VCaP (cell line): ENCODE measurements at regions not wholly inside any gene's neighbourhood (a gene's known extent, or its start where the extent isn't known, plus 50 kb on each side); places are given as distances from the start of the nearest gene placed in this dataset.

ENCODE experiments used
- H3K27ac ChIP-seq: fragments of 450-650 bp; 2 replicates; pipeline ENCODE4 v1.5.1; 2017
- TF ChIP-seq, protein P1 (sequence below): fragments of 450-650 bp; conservative IDR thresholded peaks from 2 replicates; pipeline ENCODE4 v1.5.1; 2017; ENCODE audit warnings: mild to moderate bottlenecking, moderate library complexity

DNA sequence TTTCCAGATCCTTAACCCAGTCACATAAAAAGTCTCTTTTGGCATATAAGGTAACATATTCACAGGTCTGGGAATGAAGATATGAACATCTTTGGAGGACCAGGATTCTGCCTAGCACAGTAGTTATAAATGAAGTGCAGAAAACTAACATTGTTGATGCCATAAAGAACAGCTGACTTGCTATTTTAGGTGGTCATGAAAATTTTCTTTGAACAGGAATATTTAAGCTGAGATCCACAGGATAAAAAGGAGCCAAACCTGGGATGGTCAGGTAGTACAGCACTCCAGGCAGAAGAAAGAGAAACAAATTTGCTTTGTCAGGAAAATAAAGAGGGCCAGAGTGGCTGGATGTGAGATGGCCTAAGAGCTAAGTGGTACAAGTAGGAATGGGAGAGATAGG lies 80.0 kb downstream of the CENPW start:
- TF ChIP-seq, protein P1, sequence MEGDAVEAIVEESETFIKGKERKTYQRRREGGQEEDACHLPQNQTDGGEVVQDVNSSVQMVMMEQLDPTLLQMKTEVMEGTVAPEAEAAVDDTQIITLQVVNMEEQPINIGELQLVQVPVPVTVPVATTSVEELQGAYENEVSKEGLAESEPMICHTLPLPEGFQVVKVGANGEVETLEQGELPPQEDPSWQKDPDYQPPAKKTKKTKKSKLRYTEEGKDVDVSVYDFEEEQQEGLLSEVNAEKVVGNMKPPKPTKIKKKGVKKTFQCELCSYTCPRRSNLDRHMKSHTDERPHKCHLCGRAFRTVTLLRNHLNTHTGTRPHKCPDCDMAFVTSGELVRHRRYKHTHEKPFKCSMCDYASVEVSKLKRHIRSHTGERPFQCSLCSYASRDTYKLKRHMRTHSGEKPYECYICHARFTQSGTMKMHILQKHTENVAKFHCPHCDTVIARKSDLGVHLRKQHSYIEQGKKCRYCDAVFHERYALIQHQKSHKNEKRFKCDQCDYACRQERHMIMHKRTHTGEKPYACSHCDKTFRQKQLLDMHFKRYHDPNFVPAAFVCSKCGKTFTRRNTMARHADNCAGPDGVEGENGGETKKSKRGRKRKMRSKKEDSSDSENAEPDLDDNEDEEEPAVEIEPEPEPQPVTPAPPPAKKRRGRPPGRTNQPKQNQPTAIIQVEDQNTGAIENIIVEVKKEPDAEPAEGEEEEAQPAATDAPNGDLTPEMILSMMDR, result no peak

DNA sequence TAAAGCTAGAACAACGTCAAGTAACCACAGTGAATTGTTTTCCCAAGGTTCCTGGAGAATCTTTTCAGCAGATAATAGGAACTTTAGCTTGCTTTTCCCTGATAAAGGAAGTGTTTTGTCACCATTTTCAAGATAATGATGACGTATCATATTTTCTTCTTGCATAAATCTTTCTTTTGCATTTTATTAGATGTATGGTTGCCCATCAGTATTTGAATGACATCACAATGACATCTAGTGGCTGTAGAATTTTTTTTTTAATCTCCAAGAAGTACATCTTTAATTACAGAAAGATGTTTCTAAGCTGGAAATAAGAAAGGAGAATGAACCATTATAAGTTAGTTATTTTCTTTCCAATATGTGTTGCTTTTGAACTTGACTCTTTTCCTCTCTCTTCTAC lies 83.0 kb downstream of the CENPW start:
- H3K27ac ChIP-seq, result no peak overlapping the region
- TF ChIP-seq, protein P1, result 0 out of 2 replicates have a peak, but pooled peaks have one; percentile 24

More for the DNA sequence above, 80.0 kb downstream of the CENPW start:
- no peak overlapping the region for H3K27ac ChIP-seq

DNA sequence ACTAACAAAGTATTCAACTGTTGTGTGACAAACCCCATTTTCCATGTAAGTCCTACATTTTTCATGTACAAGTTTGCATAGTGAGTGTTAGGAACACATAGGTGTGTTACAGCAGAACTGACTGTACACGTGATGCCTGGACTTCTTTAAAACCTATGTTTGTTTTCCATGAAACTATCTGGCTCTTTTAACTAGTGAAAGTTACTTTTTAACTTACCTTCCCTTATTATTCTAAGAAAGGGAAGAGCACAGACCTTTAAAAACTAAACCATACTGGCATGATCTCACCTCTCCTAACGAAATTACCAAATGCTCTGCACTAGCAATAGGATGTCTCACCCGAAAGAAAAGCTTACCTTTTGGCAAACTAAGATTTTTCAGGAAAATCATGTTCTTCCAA lies 87.8 kb downstream of the CENPW start:
- H3K27ac ChIP-seq, result peak overlapping the region; percentile 1; the same call in 1 of the 2 replicates
- TF ChIP-seq, protein P1, result no peak

DNA sequence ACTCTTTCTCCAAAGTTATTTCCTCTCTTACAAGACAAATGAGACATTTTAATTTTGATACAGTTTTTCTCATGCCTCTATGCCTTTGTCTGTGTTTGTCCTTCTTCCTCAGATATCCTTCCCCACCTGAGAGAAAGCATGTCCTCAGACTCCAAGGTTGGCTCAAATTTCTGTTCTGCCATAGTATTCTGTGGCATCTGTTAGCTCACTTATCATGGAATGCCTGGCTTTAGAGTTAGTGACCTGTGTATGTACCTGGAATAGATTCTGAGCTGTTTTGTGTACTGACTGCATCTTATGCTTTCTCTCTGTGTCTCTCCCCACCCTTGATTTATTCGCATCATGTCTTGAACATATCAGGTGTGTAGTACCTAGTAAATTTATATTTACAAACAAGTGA lies 90.0 kb downstream of the CENPW start:
- no peak overlapping the region for H3K27ac ChIP-seq
- TF ChIP-seq, protein P1, result no peak

DNA sequence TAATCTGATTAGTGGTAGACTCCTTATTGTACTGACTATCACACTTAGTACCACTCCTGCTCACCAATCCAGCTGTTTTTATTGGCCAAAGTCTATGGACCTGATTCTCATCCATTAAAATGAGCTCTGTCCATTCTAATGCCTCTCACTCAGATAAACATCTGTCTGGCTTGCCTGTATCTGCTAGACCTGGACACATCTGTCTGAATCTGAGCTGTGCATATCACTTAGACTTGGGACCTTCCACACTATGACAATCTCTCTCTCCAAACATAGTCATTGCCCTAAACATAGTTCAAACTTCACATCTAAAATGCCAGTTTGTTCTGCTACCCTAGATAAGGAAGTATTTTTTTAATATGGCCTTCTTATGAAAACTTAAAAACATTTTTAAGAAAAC lies 92.6 kb downstream of the CENPW start:
- H3K27ac ChIP-seq, result no peak overlapping the region
- TF ChIP-seq, protein P1, result no peak

DNA sequence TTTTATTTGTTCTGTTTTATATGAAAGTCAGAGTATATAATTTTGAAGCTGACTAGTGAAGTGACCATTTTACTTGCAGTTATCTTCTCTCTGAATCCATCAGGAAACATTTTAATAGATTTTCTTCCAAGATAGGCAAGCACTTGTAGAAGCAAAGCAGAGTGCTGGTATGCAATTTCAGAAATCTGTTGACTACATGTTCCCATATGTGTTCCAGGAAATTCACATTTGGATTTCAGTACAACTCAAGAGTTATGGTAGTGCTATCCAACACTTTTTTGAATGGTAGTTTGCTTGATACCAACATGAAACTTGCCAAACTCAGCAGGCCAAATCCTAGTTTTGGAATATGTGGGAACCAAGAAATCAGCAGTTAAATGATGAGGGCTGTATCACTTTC lies 94.0 kb downstream of the CENPW start:
- no peak overlapping the region for H3K27ac ChIP-seq
- TF ChIP-seq, protein P1, result no peak

DNA sequence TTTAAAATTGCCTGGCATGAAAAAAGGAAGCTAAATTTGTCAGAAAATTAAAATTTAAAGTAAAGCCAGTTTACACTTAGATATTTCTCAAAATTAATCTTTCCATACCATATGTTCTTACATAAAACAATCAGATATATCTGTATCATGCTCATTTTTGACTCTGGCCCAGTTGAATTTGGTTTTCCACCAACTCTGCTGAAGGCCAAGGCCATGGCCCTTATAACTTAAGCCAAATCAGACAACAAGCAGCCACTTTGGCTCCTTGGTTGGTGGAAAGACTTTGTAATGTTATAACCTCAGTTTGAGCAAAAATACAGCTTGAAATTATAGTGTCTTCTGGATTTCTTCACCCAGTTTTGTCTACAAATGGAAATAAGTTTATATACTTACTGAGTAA lies 97.3 kb downstream of the CENPW start:
- TF ChIP-seq, protein P1, result no peak
- no peak overlapping the region for H3K27ac ChIP-seq
